IPS DF 6.9 (cell line): ENCODE measurements at regions not wholly inside any gene's neighbourhood (a gene's known extent, or its start where the extent isn't known, plus 50 kb on each side); places are given as distances from the start of the nearest gene placed in this dataset.

Experiments used
- DNase-seq: peaks from one replicate; pipeline ENCODE4 v3.0.0-alpha.2; 2013; ENCODE audit warnings: low read depth, low spot score
- H3K27ac ChIP-seq: one replicate; pipeline ENCODE4 v1.5.1; 2013; ENCODE audit warnings: low read length, control low read depth
- H3K27me3 ChIP-seq: 2 replicates; pipeline ENCODE4 v1.6.1; 2013; ENCODE audit warnings: mild to moderate bottlenecking, low read length; ENCODE audit not compliant: control insufficient read depth, insufficient read depth
- H3K36me3 ChIP-seq: 2 replicates; pipeline ENCODE4 v1.6.1; 2013; ENCODE audit warnings: low read length; ENCODE audit not compliant: control insufficient read depth, insufficient read depth
- H3K4me1 ChIP-seq: 2 replicates; pipeline ENCODE4 v1.6.1; 2013; ENCODE audit warnings: low read length; ENCODE audit not compliant: control insufficient read depth, insufficient read depth
- H3K4me3 ChIP-seq: 2 replicates; pipeline ENCODE4 v1.5.1; 2013; ENCODE audit warnings: mild to moderate bottlenecking, low read length
- H3K9me3 ChIP-seq: 2 replicates; pipeline ENCODE4 v1.6.1; 2013; ENCODE audit warnings: low read length, inconsistent platforms; ENCODE audit not compliant: control insufficient read depth, insufficient read depth
- WGBS: extraction: QIAGEN DNeasy Blood & Tissue Kit; methylation state at CpG from one replicate; pipeline ENCODE4 v1.1.7; 2013; ENCODE audit warnings: mixed read lengths, missing lambda C conversion rate; ENCODE audit not compliant: insufficient read length, insufficient coverage; 5-methylcytosine and 5-hydroxymethylcytosine counted together

- DNase-seq: no peak
- no peaks in the 10 kb centered on the region for H3K27me3 ChIP-seq
- no peaks in the 10 kb centered on the region for H3K36me3 ChIP-seq
- H3K4me3 ChIP-seq: no peak overlapping the region
- WGBS: no CpG with 5 or more reads among the region's 14 CpGs
- no peak overlapping the region for H3K27ac ChIP-seq
- H3K9me3 ChIP-seq: no peaks in the 10 kb centered on the region
- H3K4me1 ChIP-seq: no peaks in the 10 kb centered on the region
Measured at GRCh38 chr4:125676156-125676555, 361.4 kb downstream of the FAT4 start.

DNA sequence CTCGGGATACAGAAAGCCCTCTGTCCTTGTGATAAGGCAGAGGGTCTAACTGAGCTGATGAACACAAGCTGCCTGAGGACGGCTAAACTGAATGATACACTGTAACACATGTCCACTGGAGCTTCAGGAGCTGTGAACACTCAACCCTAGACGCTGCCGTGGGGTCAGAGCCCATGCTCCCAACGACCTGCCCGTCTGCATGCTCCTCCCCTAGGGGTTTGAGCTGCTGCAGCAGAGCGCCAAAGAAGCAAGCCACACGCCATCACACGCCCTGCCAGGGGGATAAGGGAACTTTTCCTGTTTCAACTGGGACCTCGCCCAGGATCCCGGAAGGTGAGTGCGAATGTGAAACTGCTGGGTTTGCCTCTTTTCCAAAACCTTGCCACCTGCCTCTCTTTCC, 361.8 kb downstream of the FAT4 start:
- Histone ChIP-seq H3K4me3 (no peak overlapping the region), H3K27me3 (no peaks in the 10 kb centered on the region), H3K4me1 (no peaks in the 10 kb centered on the region), H3K27ac (no peak overlapping the region), H3K36me3 (no peaks in the 10 kb centered on the region), H3K9me3 (no peaks in the 10 kb centered on the region)
- no peak for DNase-seq
- WGBS: no CpG with 5 or more reads among the region's 12 CpGs

GRCh38 chr4:125677665-125678307, 363.0 kb downstream of the FAT4 start:
- Histone ChIP-seq H3K36me3 (no peaks in the 10 kb centered on the region), H3K27ac (no peak overlapping the region), H3K4me1 (no peaks in the 10 kb centered on the region), H3K4me3 (no peak overlapping the region), H3K27me3 (no peaks in the 10 kb centered on the region), H3K9me3 (no peaks in the 10 kb centered on the region)
- DNase-seq: no peak
- WGBS: no CpG with 5 or more reads among the region's 2 CpGs

DNA sequence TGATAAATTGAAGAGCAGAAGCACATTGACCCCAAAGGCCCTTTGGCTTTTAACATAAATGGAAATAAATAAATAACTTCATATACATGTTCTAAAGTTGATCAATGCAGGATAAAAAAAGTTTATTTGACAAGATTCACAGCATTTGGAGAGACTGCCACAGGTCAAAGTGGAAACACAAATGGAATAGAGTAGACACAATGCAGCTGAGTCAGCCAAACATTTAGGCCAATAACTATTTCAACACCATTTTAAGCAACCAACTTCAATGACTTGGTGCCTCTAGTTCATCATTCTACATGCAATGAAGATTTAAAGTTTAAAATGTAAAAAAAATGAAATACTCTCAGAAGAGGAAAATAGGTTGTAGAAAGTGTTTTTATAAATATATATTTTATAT, 365.2 kb downstream of the FAT4 start:
- DNase-seq: no peak
- Histone ChIP-seq H3K4me3 (no peak overlapping the region), H3K36me3 (no peaks in the 10 kb centered on the region), H3K9me3 (no peaks in the 10 kb centered on the region), H3K27me3 (no peaks in the 10 kb centered on the region), H3K4me1 (no peaks in the 10 kb centered on the region), H3K27ac (no peak overlapping the region)

DNA sequence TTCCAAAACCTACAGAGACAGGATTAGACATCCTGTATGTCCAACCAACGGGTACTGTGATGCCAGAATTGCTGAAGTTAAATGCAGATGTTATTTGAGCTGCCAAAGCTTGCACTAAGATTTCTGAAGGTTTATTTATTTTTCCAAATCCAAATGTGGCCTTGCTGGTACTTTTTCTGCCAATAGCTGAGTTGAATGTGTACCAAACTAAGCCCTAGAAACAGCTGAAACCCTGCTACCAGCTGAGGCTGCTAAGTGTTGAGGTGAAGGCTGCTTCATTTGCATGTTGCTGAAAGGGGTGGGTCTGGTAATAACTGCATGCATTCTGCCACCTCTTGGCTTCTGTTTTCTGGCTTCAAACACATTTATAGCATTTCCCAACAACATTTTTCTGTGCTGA, 366.5 kb downstream of the FAT4 start:
- no peak for DNase-seq
- no peak overlapping the region for H3K4me3 ChIP-seq
- H3K27me3 ChIP-seq: no peaks in the 10 kb centered on the region
- no peak overlapping the region for H3K27ac ChIP-seq
- H3K9me3 ChIP-seq: no peaks in the 10 kb centered on the region
- WGBS: no CpG with 5 or more reads among the region's 1 CpG
- no peaks in the 10 kb centered on the region for H3K4me1 ChIP-seq
- no peaks in the 10 kb centered on the region for H3K36me3 ChIP-seq

DNA sequence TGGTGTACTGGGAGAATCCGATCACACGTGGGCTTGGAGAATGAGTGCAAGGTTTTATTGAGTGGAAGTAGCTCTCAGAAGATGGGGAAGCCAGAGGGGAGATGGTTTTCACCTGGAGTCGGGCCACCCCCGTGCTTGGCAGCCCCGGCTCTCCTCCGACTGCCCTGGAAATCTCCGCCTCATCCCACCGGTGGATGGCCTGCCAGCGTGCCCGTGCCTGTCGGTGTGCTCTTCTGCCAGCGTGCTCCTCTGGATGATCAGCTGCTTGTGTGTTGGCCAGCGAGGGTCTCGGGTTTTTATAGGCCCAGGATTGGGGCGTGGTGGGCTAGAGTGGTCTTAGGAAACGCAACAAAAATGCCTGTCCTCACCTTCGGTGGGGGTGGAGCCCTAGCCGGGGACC, 368.0 kb downstream of the FAT4 start:
- no peak overlapping the region for H3K27ac ChIP-seq
- H3K4me1 ChIP-seq: no peaks in the 10 kb centered on the region
- H3K9me3 ChIP-seq: no peaks in the 10 kb centered on the region
- no peaks in the 10 kb centered on the region for H3K27me3 ChIP-seq
- H3K36me3 ChIP-seq: no peaks in the 10 kb centered on the region
- no CpG with 5 or more reads among the region's 18 CpGs for WGBS
- no peak for DNase-seq
- no peak overlapping the region for H3K4me3 ChIP-seq

DNA sequence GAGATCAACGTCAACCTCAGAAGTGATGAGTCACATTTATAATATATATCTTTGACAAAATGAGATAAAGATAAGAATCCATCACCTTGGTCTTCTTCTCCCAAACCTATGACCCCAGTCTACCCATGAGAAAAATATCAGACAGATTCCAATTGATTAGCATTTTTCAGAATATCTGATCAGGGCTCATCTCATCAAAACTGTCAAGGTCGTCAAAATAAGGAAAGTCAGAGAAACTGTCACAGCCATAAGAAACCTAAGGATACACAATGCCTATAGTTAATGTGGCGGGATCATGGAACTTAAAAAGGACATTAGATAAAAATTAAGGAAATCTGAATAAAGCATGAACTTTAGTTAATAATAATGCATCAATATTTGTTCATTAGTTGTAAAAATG, 374.1 kb downstream of the FAT4 start:
- no peaks in the 10 kb centered on the region for H3K9me3 ChIP-seq
- no peak overlapping the region for H3K27ac ChIP-seq
- DNase-seq: no peak
- no peaks in the 10 kb centered on the region for H3K4me1 ChIP-seq
- no peaks in the 10 kb centered on the region for H3K36me3 ChIP-seq
- no CpG with 5 or more reads among the region's 3 CpGs for WGBS
- no peaks in the 10 kb centered on the region for H3K27me3 ChIP-seq
- H3K4me3 ChIP-seq: no peak overlapping the region

DNA sequence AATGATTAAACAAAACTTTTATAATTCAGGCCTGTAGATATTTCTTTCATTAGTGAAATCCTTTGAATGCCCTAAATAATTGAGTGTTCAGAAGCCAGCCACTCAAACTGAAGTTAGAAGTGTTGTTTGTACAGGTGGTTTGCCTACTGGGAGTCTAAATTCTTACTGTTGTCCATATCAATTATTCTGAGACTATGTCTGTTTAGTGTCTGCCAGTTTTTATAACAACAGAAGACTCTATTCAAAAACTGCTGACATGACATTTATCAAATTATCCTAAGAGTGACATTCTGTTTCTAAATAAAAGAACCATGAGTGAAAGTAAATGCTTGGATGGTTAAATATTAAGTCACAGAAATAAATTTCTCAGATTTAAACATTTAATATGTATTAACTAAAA, 375.1 kb downstream of the FAT4 start:
- H3K27ac ChIP-seq: no peak overlapping the region
- H3K27me3 ChIP-seq: no peaks in the 10 kb centered on the region
- H3K9me3 ChIP-seq: no peaks in the 10 kb centered on the region
- H3K4me3 ChIP-seq: no peak overlapping the region
- H3K36me3 ChIP-seq: no peaks in the 10 kb centered on the region
- H3K4me1 ChIP-seq: no peaks in the 10 kb centered on the region
- DNase-seq: no peak

GRCh38 chr4:125693228-125693627, 378.5 kb downstream of the FAT4 start:
- H3K27me3 ChIP-seq: no peaks in the 10 kb centered on the region
- H3K9me3 ChIP-seq: no peaks in the 10 kb centered on the region
- no peak for DNase-seq
- no peaks in the 10 kb centered on the region for H3K36me3 ChIP-seq
- no peak overlapping the region for H3K27ac ChIP-seq
- no peak overlapping the region for H3K4me3 ChIP-seq
- no peaks in the 10 kb centered on the region for H3K4me1 ChIP-seq

- Histone ChIP-seq H3K27me3 (no peaks in the 10 kb centered on the region), H3K4me1 (no peaks in the 10 kb centered on the region), H3K27ac (no peak overlapping the region), H3K9me3 (no peaks in the 10 kb centered on the region), H3K4me3 (no peak overlapping the region), H3K36me3 (no peaks in the 10 kb centered on the region)
- no peak for DNase-seq
Measured at GRCh38 chr4:125702406-125702805, 387.7 kb downstream of the FAT4 start.

- Histone ChIP-seq H3K4me3 (no peak overlapping the region), H3K9me3 (no peaks in the 10 kb centered on the region), H3K4me1 (no peaks in the 10 kb centered on the region), H3K36me3 (no peaks in the 10 kb centered on the region), H3K27ac (no peak overlapping the region), H3K27me3 (no peaks in the 10 kb centered on the region)
- DNase-seq: no peak
- no CpG with 5 or more reads among the region's 1 CpG for WGBS
Measured at GRCh38 chr4:125703443-125703842, 388.7 kb downstream of the FAT4 start.
